ENCODE measurements at regions not wholly inside any gene's neighbourhood (a gene's known extent, or its start where the extent isn't known, plus 50 kb on each side); places are given as distances from the start of the nearest gene placed in this dataset.

DNA sequence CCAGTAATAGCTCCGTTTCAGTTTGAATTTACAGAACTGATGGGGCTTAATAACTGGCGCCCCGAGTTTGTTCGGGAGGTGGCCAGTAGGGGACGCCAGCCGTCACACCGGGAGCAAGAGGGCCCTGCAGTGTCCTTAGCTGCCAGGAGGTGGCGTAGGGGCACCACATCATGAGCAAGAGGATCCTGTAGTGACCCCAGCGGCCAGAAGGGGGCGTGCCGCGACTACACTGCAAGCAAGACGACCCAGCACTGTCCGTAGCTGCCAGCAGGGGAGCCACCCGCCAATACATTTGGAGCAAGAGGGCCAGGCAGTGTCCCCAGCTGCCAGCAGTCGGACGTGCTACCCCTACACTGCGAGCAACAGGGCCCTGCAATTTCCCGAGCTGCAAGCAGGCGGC lies 663.7 kb upstream of the B3GAT1 start:
- peak; percentile 43 for DNase-seq (ENCODE audit: low read depth)

DNA sequence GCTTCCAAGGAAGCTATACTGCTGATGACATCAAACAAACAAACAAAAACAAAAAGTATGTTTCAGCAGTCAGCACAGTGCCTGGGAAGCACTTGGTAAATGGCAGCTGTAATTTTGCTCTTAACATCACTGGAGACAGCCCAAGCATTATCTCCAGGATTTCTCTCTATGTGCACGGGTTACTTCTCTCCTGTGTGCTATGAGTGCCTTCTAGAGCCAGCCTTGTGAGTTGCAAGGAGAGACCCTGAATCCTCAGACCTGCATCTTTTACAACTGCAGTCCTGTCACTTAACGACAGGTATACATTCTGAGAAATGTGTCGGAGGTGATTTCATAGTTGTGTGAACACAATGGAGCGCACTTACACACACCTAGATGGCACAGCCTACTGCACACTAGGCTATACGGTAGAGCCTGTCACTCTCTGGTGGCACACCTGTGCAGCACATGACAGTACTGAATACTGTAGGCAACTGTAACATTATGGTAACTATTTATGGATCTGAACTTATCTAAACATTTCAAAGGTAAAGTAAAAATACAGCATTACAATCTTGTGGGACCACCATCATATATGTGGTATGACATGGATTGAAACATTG lies 662.5 kb upstream of the B3GAT1 start:
- DNase-seq (ENCODE audit: low read depth), result no peak

DNA sequence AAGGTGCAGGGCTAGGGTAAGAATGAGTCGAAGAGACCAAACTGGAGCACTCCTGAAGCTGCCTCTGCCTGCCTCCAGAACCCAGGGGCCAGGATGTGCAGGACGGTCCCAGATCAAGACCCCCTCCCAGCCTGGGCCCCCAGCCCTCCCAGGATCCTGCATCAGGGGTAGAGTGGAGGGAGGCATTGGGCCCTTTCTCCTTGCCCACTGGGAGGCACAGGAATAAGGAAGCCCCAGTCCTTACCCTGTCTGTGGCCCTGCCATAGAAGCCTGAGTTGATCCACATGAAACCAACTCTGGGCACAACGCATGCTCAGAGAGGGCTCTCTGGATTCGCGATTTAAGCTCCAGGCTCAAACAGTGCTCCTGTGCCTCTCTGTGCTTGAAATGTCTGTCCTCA lies 661.8 kb upstream of the B3GAT1 start:
- no peak for DNase-seq (ENCODE audit: low read depth)

DNA sequence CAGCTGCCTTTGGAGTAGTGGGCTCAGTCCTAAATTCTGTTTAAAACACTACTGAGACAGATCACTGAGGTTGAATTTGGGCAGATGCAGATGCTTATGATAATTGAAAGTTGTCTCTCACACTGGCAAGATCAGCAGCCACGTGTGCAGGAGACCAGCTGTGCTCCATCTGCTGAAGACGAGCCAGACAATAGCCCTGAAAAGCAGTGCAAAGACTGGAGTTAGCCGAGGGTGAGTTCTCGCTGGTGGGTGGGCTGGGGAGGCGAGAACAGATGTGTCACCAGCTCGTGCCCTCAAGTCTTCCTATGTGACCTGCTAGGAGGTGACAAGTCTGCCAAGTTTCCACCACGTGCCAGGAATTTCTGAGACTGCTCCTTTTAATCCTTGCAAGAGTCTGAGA lies 661.3 kb upstream of the B3GAT1 start:
- no peak for DNase-seq (ENCODE audit: low read depth)

DNA sequence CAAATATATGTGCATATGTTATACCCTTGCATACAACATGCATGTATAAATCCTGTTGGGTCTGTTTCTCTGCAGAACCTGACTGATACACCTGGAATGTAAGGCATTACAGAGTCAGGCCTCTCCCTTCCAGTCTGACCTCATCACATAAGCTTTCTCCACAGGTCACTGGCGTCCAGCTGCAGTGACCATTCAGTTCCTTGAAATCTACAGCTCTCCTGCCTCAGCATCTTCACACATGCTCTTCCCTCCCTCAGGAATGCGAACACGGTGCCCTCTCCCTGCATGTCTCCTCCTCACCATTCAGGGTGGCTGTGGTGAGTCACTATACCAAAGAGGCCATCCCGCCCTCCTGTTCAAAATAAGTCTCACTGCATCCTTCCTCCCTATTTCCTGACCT lies 657.8 kb upstream of the B3GAT1 start:
- DNase-seq (ENCODE audit: low read depth), result no peak

DNA sequence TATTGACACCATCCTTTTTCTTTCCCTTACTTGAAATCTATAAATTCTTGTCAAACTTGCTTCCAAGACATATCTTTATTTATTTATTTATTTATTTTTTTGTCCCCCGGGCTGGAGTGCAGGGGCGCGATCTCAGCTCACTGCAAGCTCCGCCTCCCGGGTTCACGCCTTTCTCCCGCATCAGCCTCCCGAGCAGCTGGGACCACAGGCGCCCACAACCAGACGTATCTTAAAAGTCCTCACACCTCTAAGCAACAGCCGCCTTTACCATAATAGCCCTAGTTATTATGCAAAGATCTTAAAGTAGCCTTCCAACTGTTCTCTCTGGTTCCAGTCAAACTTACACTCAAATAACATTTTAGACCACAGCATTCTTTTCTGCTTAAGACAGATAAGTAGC lies 657.0 kb upstream of the B3GAT1 start:
- no peak for DNase-seq (ENCODE audit: low read depth)

- no peak for DNase-seq (ENCODE audit: low read depth)
Observed at GRCh38 chr11:135062994-135063393, 651.0 kb upstream of the B3GAT1 start.

DNA sequence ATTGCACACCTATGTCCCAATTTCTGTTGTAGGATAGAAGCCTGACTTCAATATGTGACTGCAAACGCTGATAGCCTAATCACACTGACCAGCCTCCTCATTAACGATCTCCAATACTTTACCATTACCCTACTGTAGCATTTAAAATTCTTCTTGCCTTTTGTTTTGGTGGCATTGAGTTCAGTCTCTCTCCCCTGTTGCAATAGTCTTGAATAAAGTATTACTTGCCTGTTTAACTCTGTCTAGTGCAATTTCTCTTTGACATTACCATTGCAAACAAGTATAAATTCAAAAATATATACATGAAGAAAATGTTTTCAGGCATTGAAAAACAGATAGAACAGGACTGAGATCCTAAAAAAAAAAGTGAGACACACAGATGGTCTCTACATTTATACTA lies 649.1 kb upstream of the B3GAT1 start:
- DNase-seq (ENCODE audit: low read depth), result no peak

- no peak for DNase-seq (ENCODE audit: low read depth)
Observed at GRCh38 chr11:135046986-135047385, 634.9 kb upstream of the B3GAT1 start.

- no peak for DNase-seq (ENCODE audit: low read depth)
Observed at GRCh38 chr11:135046556-135046955, 634.5 kb upstream of the B3GAT1 start.

GRCh38 chr11:135043434-135043833 lies 631.4 kb upstream of the B3GAT1 start:
- no peak for DNase-seq (ENCODE audit: low read depth)

DNA sequence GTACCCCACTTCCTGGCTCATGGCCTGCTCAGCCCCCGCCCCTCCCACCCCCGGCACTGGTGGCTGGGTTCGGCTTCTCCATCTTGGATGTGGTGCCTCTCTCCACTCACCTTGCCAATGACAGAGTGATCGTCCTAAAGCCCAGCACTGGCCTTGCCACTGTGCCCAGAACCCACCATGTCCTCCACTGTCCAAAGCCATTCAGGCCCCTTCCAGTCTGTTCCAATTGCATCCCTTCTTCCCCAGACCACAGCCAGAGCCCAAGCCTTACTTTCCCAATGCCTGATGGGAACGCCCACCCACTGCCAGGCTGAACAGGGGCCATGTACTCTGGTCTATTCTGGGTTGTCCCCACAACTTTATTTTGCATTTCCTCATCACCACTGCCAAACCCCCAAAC lies 625.8 kb upstream of the B3GAT1 start:
- DNase-seq (ENCODE audit: low read depth), result no peak

- DNase-seq (ENCODE audit: low read depth), result no peak
Observed at GRCh38 chr11:135036488-135037297, 624.7 kb upstream of the B3GAT1 start.

DNA sequence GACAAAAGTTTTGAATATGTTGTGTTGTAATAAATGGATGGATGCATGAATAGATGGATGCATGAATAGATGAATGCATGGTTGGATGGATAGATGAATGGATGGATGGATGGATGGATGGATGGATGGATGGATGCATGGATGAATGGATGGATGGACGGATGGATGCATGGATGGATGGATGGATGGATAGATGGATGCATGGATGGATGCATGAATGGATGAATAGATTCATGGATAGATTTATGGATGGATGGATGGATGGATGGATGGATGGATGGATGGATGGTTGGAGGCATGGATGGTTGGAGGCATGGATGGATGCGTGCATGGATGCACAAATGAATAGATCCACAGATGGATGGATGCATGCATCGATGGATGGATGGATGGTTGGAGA lies 623.2 kb upstream of the B3GAT1 start:
- DNase-seq (ENCODE audit: low read depth), result no peak

- no peak for DNase-seq (ENCODE audit: low read depth)
Observed at GRCh38 chr11:135033540-135033939, 621.5 kb upstream of the B3GAT1 start.

GRCh38 chr11:135031205-135031989 lies 619.4 kb upstream of the B3GAT1 start:
- DNase-seq (ENCODE audit: low read depth), result no peak

DNA sequence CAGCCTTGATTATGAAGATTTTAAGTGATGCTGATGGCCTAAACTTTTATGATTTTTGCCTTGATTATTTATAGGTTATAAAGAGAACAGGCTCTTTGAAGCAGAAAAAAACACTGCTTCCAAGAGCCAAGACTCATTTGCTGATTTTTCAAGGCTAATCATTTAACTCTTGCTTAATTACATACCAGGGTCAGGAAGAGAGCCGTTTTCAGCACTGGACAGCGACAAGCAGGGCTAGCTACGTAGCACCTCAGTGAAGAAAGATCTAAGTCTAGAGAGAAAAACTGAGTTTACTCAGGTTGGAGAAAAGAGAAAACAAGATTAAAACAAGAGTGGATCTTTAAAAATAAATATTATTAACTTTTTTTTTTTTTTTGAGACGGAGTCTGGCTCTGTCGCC lies 615.4 kb upstream of the B3GAT1 start:
- peak; percentile 9 for DNase-seq (ENCODE audit: low read depth)

GRCh38 chr11:135023499-135023898 lies 611.5 kb upstream of the B3GAT1 start:
- DNase-seq (ENCODE audit: low read depth), result no peak

DNA sequence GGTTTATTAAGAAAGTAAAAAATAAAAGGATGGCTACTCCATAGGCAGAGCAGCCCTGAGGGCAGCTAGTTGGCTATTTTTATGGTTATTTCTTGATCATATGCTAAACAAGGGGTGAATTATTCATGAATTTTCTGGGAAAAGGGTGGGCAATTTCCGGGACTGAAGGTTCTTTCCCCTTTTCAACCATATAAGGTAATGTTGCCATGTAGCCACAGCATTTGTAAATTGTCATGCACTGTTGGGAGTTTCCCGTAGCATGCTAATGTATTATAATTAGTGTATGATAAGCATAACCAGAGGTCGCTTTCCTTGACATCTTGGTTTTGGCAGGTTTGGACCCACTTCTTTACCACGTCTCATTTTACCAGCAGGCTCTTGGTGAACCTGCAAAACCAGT lies 610.4 kb upstream of the B3GAT1 start:
- no peak for DNase-seq (ENCODE audit: low read depth)

GRCh38 chr11:135019899-135020298 lies 607.9 kb upstream of the B3GAT1 start:
- no peak for DNase-seq (ENCODE audit: low read depth)

DNA sequence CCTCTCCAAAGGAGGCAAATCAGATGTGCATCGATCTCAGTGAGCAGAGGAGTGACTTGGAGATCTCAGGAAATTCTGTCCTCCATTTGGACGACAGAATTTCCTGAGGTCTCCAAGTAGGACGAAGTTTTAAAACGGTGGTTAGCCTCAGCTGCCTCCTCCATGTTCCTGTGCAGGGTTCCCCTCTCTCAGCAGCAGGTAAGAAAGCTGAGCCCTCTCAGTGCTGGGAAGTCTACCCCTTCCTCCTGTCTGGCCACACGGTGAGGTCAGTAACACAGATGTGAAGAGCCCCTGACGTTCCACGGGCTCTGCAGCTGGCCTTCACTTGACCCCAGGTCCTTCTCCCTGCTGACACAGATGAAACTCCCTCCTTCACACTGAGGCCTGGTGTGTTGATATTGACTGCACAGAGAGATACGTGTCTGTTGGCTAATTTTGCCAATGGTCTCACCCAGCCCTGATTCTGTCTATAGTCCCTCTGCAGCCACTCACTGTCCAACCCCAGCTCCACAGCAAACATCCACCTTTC lies 607.4 kb upstream of the B3GAT1 start:
- DNase-seq (ENCODE audit: low read depth), result no peak

DNA sequence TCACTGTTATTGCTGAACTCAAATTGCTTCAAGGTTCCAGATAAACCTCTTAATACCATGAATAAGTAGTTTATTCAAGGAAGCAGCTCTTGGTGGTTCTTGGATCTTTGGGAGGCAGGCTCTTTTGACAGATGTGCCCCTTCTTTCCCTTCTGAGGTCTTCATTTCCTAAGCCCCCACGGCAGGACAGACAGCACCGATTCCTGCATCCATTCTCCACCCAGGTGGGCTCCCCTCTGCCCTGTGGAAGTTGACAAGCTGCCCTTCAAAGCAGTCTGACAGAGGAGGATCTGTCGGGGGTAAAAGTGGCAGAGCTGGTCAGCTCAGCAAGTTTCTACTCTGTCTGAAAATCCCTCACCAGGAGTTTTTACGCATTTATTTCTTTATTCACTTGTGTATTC lies 605.3 kb upstream of the B3GAT1 start:
- no peak for DNase-seq (ENCODE audit: low read depth)

- DNase-seq (ENCODE audit: low read depth), result no peak
Observed at GRCh38 chr11:135015966-135016365, 603.9 kb upstream of the B3GAT1 start.

All from ELR (cell line).